IPS DF 6.9 (cell line): ENCODE measurements at regions not wholly inside any gene's neighbourhood (a gene's known extent, or its start where the extent isn't known, plus 50 kb on each side); places are given as distances from the start of the nearest gene placed in this dataset.

Source experiments
- DNase-seq: peaks from one replicate; pipeline ENCODE4 v3.0.0-alpha.2; 2013; ENCODE audit warnings: low read depth, low spot score
- H3K27ac ChIP-seq: one replicate; pipeline ENCODE4 v1.5.1; 2013; ENCODE audit warnings: low read length, control low read depth
- H3K27me3 ChIP-seq: 2 replicates; pipeline ENCODE4 v1.6.1; 2013; ENCODE audit warnings: mild to moderate bottlenecking, low read length; ENCODE audit not compliant: control insufficient read depth, insufficient read depth
- H3K36me3 ChIP-seq: 2 replicates; pipeline ENCODE4 v1.6.1; 2013; ENCODE audit warnings: low read length; ENCODE audit not compliant: control insufficient read depth, insufficient read depth
- H3K4me1 ChIP-seq: 2 replicates; pipeline ENCODE4 v1.6.1; 2013; ENCODE audit warnings: low read length; ENCODE audit not compliant: control insufficient read depth, insufficient read depth
- H3K4me3 ChIP-seq: 2 replicates; pipeline ENCODE4 v1.5.1; 2013; ENCODE audit warnings: mild to moderate bottlenecking, low read length
- H3K9me3 ChIP-seq: 2 replicates; pipeline ENCODE4 v1.6.1; 2013; ENCODE audit warnings: low read length, inconsistent platforms; ENCODE audit not compliant: control insufficient read depth, insufficient read depth
- WGBS: extraction: QIAGEN DNeasy Blood & Tissue Kit; methylation state at CpG from one replicate; pipeline ENCODE4 v1.1.7; 2013; ENCODE audit warnings: mixed read lengths, missing lambda C conversion rate; ENCODE audit not compliant: insufficient read length, insufficient coverage; 5-methylcytosine and 5-hydroxymethylcytosine counted together

- no peaks in the 10 kb centered on the region for H3K27me3 ChIP-seq
- H3K36me3 ChIP-seq: no peaks in the 10 kb centered on the region
- peaks cover 3% of the 10 kb centered on the region; the same call in 1 of the 2 replicates for H3K9me3 ChIP-seq
- no peak for DNase-seq
- WGBS: no CpG with 5 or more reads among the region's 1 CpG
- H3K27ac ChIP-seq: no peak overlapping the region
- no peak overlapping the region for H3K4me3 ChIP-seq
- no peaks in the 10 kb centered on the region for H3K4me1 ChIP-seq
These were observed 105.1 kb upstream of the ADCY1 start for GRCh38 chr7:45469103-45469502.

DNA sequence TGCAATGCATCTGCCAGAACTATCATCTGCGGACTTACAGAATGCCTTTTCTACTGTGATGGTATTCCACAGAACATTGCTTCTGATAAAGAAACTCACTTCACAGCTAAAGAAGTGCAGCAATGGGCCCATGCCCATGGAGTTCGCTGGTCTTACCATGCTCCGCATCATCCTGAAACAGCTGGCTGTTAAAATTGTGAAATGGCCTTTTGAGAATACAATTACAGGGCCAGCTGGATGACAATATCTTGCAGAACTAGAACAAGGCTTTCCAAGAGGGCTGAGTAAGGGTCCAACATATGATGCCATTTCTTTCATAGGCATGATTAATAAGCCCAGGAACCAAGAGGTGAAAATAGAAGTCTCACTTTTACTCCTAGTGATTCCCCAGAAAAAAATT, 104.1 kb upstream of the ADCY1 start:
- Histone ChIP-seq H3K4me1 (no peaks in the 10 kb centered on the region), H3K27me3 (no peaks in the 10 kb centered on the region), H3K9me3 (peaks cover 3% of the 10 kb centered on the region; the same call in 1 of the 2 replicates), H3K36me3 (no peaks in the 10 kb centered on the region), H3K4me3 (no peak overlapping the region), H3K27ac (no peak overlapping the region)
- no CpG with 5 or more reads among the region's 3 CpGs for WGBS
- DNase-seq: no peak

DNA sequence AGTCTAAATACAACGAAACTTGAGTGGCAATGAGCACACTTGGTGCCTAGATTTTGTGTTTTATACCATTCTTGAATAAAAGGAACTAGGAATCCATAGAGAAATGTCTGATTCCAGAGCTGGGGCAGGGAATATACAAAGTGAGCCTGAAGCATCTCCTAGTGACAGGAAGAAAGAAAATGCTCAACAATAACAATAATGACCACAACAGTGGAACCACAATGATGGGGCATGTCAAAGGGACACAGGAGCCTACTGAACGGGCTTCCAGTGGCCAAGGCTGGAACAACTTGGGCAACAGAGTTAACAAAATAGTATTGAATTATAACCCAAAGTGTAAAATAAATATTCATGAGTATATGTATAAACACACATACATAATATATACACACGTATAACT, 94.4 kb upstream of the ADCY1 start:
- no CpG with 5 or more reads among the region's 3 CpGs for WGBS
- no peaks in the 10 kb centered on the region; the same call in 1 of the 2 replicates for H3K4me1 ChIP-seq
- no peak for DNase-seq
- H3K27me3 ChIP-seq: no peaks in the 10 kb centered on the region
- no peaks in the 10 kb centered on the region for H3K36me3 ChIP-seq
- H3K4me3 ChIP-seq: no peak overlapping the region
- H3K9me3 ChIP-seq: no peaks in the 10 kb centered on the region
- H3K27ac ChIP-seq: no peak overlapping the region

GRCh38 chr7:45482451-45482850, 91.7 kb upstream of the ADCY1 start:
- WGBS: no CpG with 5 or more reads among the region's 3 CpGs
- Histone ChIP-seq H3K36me3 (no peaks in the 10 kb centered on the region), H3K27ac (no peak overlapping the region), H3K4me1 (no peaks in the 10 kb centered on the region; the same call in 1 of the 2 replicates), H3K9me3 (no peaks in the 10 kb centered on the region), H3K4me3 (no peak overlapping the region), H3K27me3 (no peaks in the 10 kb centered on the region)
- DNase-seq: no peak

DNA sequence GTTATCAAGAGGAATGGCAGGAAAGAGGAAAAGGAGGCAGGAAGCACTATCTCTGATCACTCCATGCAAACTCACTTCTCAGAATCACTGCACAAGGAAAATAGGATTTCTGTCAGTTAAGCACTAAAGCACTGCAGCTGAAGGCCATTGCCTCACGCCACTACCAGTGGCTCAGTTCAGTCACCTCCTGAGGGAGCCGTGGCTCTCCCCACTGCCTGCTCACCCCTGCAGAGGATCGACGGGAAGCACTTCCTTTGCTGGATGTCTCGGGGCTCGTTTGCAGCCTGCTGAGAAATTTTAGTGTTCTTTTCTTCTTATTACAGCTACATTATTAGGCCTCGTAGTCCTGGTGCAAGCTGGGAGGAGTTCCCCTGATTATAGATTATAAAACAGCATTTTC, 90.1 kb upstream of the ADCY1 start:
- WGBS: no CpG with 5 or more reads among the region's 7 CpGs
- Histone ChIP-seq H3K27me3 (no peaks in the 10 kb centered on the region), H3K4me1 (no peaks in the 10 kb centered on the region; the same call in 1 of the 2 replicates), H3K9me3 (no peaks in the 10 kb centered on the region), H3K27ac (no peak overlapping the region), H3K4me3 (no peak overlapping the region), H3K36me3 (no peaks in the 10 kb centered on the region)
- DNase-seq: no peak

GRCh38 chr7:45486575-45486974, 87.6 kb upstream of the ADCY1 start:
- no peaks in the 10 kb centered on the region; the same call in 1 of the 2 replicates for H3K4me1 ChIP-seq
- no peaks in the 10 kb centered on the region for H3K36me3 ChIP-seq
- no peak for DNase-seq
- H3K4me3 ChIP-seq: no peak overlapping the region
- no peaks in the 10 kb centered on the region for H3K9me3 ChIP-seq
- WGBS: no CpG with 5 or more reads among the region's 2 CpGs
- no peak overlapping the region for H3K27ac ChIP-seq
- H3K27me3 ChIP-seq: no peaks in the 10 kb centered on the region

DNA sequence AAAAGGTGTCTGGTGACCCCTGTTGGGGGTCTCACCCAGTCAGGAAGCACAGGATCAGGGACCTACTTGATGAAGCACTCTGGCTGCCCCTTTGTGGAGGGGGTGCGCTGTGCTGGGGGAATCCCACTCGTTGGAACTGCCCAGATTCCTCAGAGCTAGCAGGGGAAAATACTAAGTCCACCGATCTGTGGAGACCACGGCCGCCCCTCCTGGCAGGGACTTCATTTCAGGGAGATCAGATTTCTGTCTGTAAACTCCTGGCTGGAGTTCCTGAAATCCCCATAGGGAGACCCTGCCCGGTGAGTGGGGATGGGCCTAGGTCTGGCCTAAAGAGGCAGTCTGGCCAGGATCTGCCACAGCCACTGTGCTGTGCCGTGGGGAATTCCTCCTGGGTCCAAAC, 79.3 kb upstream of the ADCY1 start:
- WGBS: no CpG with 5 or more reads among the region's 7 CpGs
- Histone ChIP-seq H3K27ac (no peak overlapping the region), H3K36me3 (no peaks in the 10 kb centered on the region), H3K4me3 (no peak overlapping the region), H3K27me3 (no peaks in the 10 kb centered on the region), H3K4me1 (0 out of 2 replicates have a peak, but pooled peaks cover 2% of the 10 kb centered on the region), H3K9me3 (no peaks in the 10 kb centered on the region)
- DNase-seq: no peak

- Histone ChIP-seq H3K4me1 (0 out of 2 replicates have a peak, but pooled peaks cover 2% of the 10 kb centered on the region), H3K36me3 (no peaks in the 10 kb centered on the region), H3K4me3 (no peak overlapping the region), H3K27me3 (no peaks in the 10 kb centered on the region), H3K9me3 (no peaks in the 10 kb centered on the region), H3K27ac (no peak overlapping the region)
- no CpG with 5 or more reads among the region's 3 CpGs for WGBS
- DNase-seq: no peak
These were observed 78.5 kb upstream of the ADCY1 start for GRCh38 chr7:45495618-45496017.

DNA sequence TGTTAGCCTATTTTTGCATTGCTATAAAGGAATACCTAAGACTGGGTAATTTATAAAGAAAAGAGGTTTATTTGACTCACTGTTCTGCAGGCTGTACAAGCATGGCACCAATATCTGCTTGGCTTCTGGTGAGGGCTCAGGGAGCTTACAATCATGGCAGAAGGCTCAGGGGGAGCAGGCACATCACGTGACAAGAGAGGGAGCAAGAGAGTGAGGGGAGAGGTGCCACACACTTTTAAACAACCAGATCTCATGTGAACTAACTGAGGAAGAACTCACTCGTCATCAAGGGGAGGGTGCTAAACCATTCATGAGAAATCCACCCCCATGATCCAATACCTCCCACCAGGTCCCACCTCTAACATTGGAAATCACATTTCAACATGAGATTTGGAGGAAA, 73.9 kb upstream of the ADCY1 start:
- H3K27me3 ChIP-seq: no peaks in the 10 kb centered on the region
- no CpG with 5 or more reads among the region's 2 CpGs for WGBS
- H3K27ac ChIP-seq: no peak overlapping the region
- H3K4me1 ChIP-seq: 0 out of 2 replicates have a peak, but pooled peaks cover 2% of the 10 kb centered on the region
- H3K9me3 ChIP-seq: no peaks in the 10 kb centered on the region
- DNase-seq: no peak
- no peaks in the 10 kb centered on the region for H3K36me3 ChIP-seq
- no peak overlapping the region for H3K4me3 ChIP-seq

DNA sequence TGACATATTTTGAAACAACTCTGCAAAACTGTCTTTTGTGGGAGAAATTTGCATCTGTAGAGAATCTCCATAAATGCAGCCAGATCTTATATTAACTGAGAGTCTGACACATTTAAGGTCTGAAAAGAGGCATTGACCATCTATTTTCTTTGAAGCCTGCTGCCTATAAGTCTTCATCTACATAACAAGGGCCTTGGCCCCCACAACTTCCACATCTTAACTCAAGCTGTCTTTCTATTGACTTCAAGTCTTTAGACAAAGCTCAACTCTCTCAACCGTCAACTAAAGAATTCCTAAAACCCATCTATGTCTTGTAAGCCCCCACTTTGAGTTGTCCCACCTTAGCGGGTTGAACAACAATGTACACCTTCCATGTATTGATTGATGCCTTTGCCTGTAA, 72.4 kb upstream of the ADCY1 start:
- no peak for DNase-seq
- no peak overlapping the region for H3K4me3 ChIP-seq
- no peak overlapping the region for H3K27ac ChIP-seq
- no peaks in the 10 kb centered on the region for H3K4me1 ChIP-seq
- no peaks in the 10 kb centered on the region for H3K27me3 ChIP-seq
- WGBS: no CpG with 5 or more reads among the region's 2 CpGs
- H3K9me3 ChIP-seq: no peaks in the 10 kb centered on the region
- no peaks in the 10 kb centered on the region for H3K36me3 ChIP-seq

DNA sequence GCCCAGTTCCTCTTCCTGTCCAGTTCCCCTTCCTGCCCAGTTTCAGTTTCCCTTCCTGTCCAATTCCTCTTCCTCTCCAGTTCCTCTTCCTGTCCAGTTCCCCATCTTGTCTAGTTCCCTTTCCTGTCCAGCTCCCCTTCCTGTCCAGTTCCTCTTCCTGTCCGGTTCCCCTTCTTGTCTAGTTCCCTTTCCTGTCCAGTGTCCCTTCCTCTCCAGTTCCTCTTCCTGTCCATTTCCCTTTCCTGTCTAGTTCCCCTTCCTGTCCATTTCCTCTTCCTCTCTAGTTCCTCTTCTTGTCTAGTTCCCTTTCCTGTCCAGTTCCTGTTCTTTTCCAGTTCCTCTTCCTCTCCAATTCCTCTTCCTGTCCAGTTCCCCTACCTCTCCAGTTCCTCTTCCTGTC, 68.1 kb upstream of the ADCY1 start:
- no peaks in the 10 kb centered on the region for H3K27me3 ChIP-seq
- no peaks in the 10 kb centered on the region for H3K36me3 ChIP-seq
- no peaks in the 10 kb centered on the region for H3K9me3 ChIP-seq
- no peak for DNase-seq
- H3K4me1 ChIP-seq: no peaks in the 10 kb centered on the region
- WGBS: no CpG with 5 or more reads among the region's 1 CpG
- no peak overlapping the region for H3K27ac ChIP-seq
- no peak overlapping the region for H3K4me3 ChIP-seq
